Effector memory CD4-positive, alpha-beta T cell (primary cell): ENCODE measurements at regions not wholly inside any gene's neighbourhood (a gene's known extent, or its start where the extent isn't known, plus 50 kb on each side); places are given as distances from the start of the nearest gene placed in this dataset.

Source experiments
- DNase-seq, 3 donors: peaks; one replicate each; pipeline ENCODE4 v3.0.0-alpha.2; 2020
- H3K27ac ChIP-seq: 2 replicates; pipeline ENCODE4 v1.7.0; 2013; ENCODE audit warnings: mild to moderate bottlenecking, low read length, moderate library complexity; ENCODE audit not compliant: insufficient read depth, poor library complexity, severe bottlenecking
- H3K27me3 ChIP-seq: replicated peaks from 2 replicates; pipeline ENCODE4 v1.7.0; 2013; ENCODE audit warnings: mild to moderate bottlenecking, low read length; ENCODE audit not compliant: insufficient read depth, control insufficient read depth, poor library complexity, severe bottlenecking
- H3K36me3 ChIP-seq: 2 replicates; pipeline ENCODE4 v1.7.0; 2013; ENCODE audit warnings: mild to moderate bottlenecking, low read length, moderate library complexity; ENCODE audit not compliant: control insufficient read depth, insufficient read depth
- H3K4me1 ChIP-seq: 2 replicates; pipeline ENCODE4 v1.7.0; 2013; ENCODE audit warnings: low read length, mild to moderate bottlenecking; ENCODE audit not compliant: control insufficient read depth, insufficient read depth, poor library complexity, severe bottlenecking
- H3K4me3 ChIP-seq: 2 replicates; pipeline ENCODE4 v1.7.0; 2013; ENCODE audit warnings: low read length, low read depth, mild to moderate bottlenecking; ENCODE audit not compliant: insufficient read depth, poor library complexity, severe bottlenecking
- H3K9me3 ChIP-seq: 2 replicates; pipeline ENCODE4 v1.7.0; 2013; ENCODE audit warnings: mild to moderate bottlenecking, low read length, moderate library complexity; ENCODE audit not compliant: control insufficient read depth

GRCh38 chr10:29836396-29836795, 201.6 kb upstream of the SVIL start:
- H3K27me3 ChIP-seq, result no peaks in the 10 kb centered on the region
- H3K4me3 ChIP-seq, result no peak overlapping the region
- no peaks in the 10 kb centered on the region for H3K9me3 ChIP-seq
- H3K27ac ChIP-seq, result no peak overlapping the region
- DNase-seq, result no peak
- H3K4me1 ChIP-seq, result no peaks in the 10 kb centered on the region
- no peaks in the 10 kb centered on the region for H3K36me3 ChIP-seq

- H3K9me3 ChIP-seq, result no peaks in the 10 kb centered on the region
- H3K4me3 ChIP-seq, result no peak overlapping the region
- no peak for DNase-seq
- H3K27me3 ChIP-seq, result no peaks in the 10 kb centered on the region
- no peaks in the 10 kb centered on the region for H3K36me3 ChIP-seq
- H3K4me1 ChIP-seq, result no peaks in the 10 kb centered on the region
- H3K27ac ChIP-seq, result no peak overlapping the region
These were observed 200.3 kb upstream of the SVIL start for GRCh38 chr10:29835055-29835454.

GRCh38 chr10:29830531-29831512, 196.1 kb upstream of the SVIL start:
- H3K36me3 ChIP-seq, result no peaks in the 10 kb centered on the region
- DNase-seq, result no peak
- H3K27ac ChIP-seq, result no peak overlapping the region
- H3K27me3 ChIP-seq, result no peaks in the 10 kb centered on the region
- no peak overlapping the region for H3K4me3 ChIP-seq
- H3K4me1 ChIP-seq, result no peaks in the 10 kb centered on the region
- H3K9me3 ChIP-seq, result no peaks in the 10 kb centered on the region

GRCh38 chr10:29829776-29830175, 195.0 kb upstream of the SVIL start:
- DNase-seq, result no peak
- H3K4me1 ChIP-seq, result no peaks in the 10 kb centered on the region
- H3K4me3 ChIP-seq, result no peak overlapping the region
- H3K27me3 ChIP-seq, result no peaks in the 10 kb centered on the region
- H3K27ac ChIP-seq, result no peak overlapping the region
- no peaks in the 10 kb centered on the region for H3K9me3 ChIP-seq
- no peaks in the 10 kb centered on the region for H3K36me3 ChIP-seq

GRCh38 chr10:29828956-29829355, 194.2 kb upstream of the SVIL start:
- Histone ChIP-seq H3K9me3 (no peaks in the 10 kb centered on the region), H3K4me3 (no peak overlapping the region), H3K27ac (no peak overlapping the region), H3K36me3 (no peaks in the 10 kb centered on the region), H3K27me3 (no peaks in the 10 kb centered on the region), H3K4me1 (no peaks in the 10 kb centered on the region)
- DNase-seq, result no peak

GRCh38 chr10:29828440-29828894, 193.7 kb upstream of the SVIL start:
- Histone ChIP-seq H3K4me1 (no peaks in the 10 kb centered on the region), H3K36me3 (no peaks in the 10 kb centered on the region), H3K27me3 (no peaks in the 10 kb centered on the region), H3K4me3 (no peak overlapping the region), H3K27ac (no peak overlapping the region), H3K9me3 (no peaks in the 10 kb centered on the region)
- no peak for DNase-seq

GRCh38 chr10:29827512-29827911, 192.7 kb upstream of the SVIL start:
- Histone ChIP-seq H3K4me3 (no peak overlapping the region), H3K36me3 (no peaks in the 10 kb centered on the region), H3K9me3 (no peaks in the 10 kb centered on the region), H3K27ac (no peak overlapping the region), H3K4me1 (no peaks in the 10 kb centered on the region), H3K27me3 (no peaks in the 10 kb centered on the region)
- no peak for DNase-seq

- no peaks in the 10 kb centered on the region for H3K9me3 ChIP-seq
These were observed 192.2 kb upstream of the SVIL start for GRCh38 chr10:29826801-29827450.

GRCh38 chr10:29826221-29826620, 191.4 kb upstream of the SVIL start:
- Histone ChIP-seq H3K27ac (no peak overlapping the region), H3K27me3 (no peaks in the 10 kb centered on the region)
- DNase-seq, result no peak

More at GRCh38 chr10:29826801-29827450, 192.2 kb upstream of the SVIL start:
- H3K27me3 ChIP-seq, result no peaks in the 10 kb centered on the region
- no peak overlapping the region for H3K27ac ChIP-seq
- H3K36me3 ChIP-seq, result no peaks in the 10 kb centered on the region
- H3K4me3 ChIP-seq, result no peak overlapping the region
- DNase-seq, result no peak
- H3K4me1 ChIP-seq, result no peaks in the 10 kb centered on the region

GRCh38 chr10:29823553-29824080, 188.8 kb upstream of the SVIL start:
- no peak for DNase-seq
- Histone ChIP-seq H3K4me1 (no peaks in the 10 kb centered on the region), H3K27ac (no peak overlapping the region), H3K27me3 (no peaks in the 10 kb centered on the region), H3K36me3 (no peaks in the 10 kb centered on the region), H3K4me3 (no peak overlapping the region), H3K9me3 (no peaks in the 10 kb centered on the region)

More at GRCh38 chr10:29826221-29826620, 191.4 kb upstream of the SVIL start:
- H3K36me3 ChIP-seq, result no peaks in the 10 kb centered on the region
- H3K4me1 ChIP-seq, result no peaks in the 10 kb centered on the region
- no peak overlapping the region for H3K4me3 ChIP-seq
- no peaks in the 10 kb centered on the region for H3K9me3 ChIP-seq
